Left colon (tissue), 2 donors: ENCODE measurements at regions not wholly inside any gene's neighbourhood (a gene's known extent, or its start where the extent isn't known, plus 50 kb on each side); places are given as distances from the start of the nearest gene placed in this dataset.

Experiments used
- ATAC-seq: fragments of 200-7000 bp; cut with Tn5 transposase; one replicate; pipeline ENCODE4 v1.9.1; 2020; ENCODE audit warnings: mild to moderate bottlenecking, moderate library complexity
- DNase-seq, 2 donors: peaks; one replicate each; pipeline ENCODE4 v3.0.0-alpha.2; 2020
- intact Hi-C, 2 donors: fragments of 100-400 bp; cut with DNase I in 1 of 2; cut with micrococcal nuclease in 1 of 2; formaldehyde crosslinking; loops; one replicate each; pipeline versions ENCODE4 v1.11.2 to v1.14.0; 2022; cut with DNase I, micrococcal nuclease
- donor health status: DM: no; HTN: no; CAD: no.
- donor health status: DM: yes; HTN: yes; CAD: no.

GRCh38 chr7:25787336-25787735, 364.7 kb upstream of the NFE2L3 start:
- no peak for ATAC-seq
- no peak for DNase-seq
- intact Hi-C loops, result no loop called here

GRCh38 chr7:25788371-25788770, 363.6 kb upstream of the NFE2L3 start:
- intact Hi-C loops, result no loop called here
- ATAC-seq (no peak), DNase-seq (no peak)

GRCh38 chr7:25788961-25789620, 362.9 kb upstream of the NFE2L3 start:
- intact Hi-C loops, result no loop called here
- no peak for DNase-seq
- ATAC-seq, result no peak

- intact Hi-C loops, result no loop called here
- ATAC-seq, result no peak
- DNase-seq, result no peak
Observed at GRCh38 chr7:25789701-25790640, 362.0 kb upstream of the NFE2L3 start.

GRCh38 chr7:25790963-25791362, 361.0 kb upstream of the NFE2L3 start:
- intact Hi-C loops, result no loop called here
- ATAC-seq, result no peak
- no peak for DNase-seq

GRCh38 chr7:25792586-25792985, 359.4 kb upstream of the NFE2L3 start:
- intact Hi-C loops, result no loop called here
- ATAC-seq, result no peak
- DNase-seq, result no peak

GRCh38 chr7:25795824-25796235, 356.2 kb upstream of the NFE2L3 start:
- intact Hi-C loops, result no loop called here
- ATAC-seq (no peak), DNase-seq (no peak)

- no peak for ATAC-seq
- intact Hi-C loops, result no loop called here
- no peak for DNase-seq
Observed at GRCh38 chr7:25798344-25798743, 353.7 kb upstream of the NFE2L3 start.

- intact Hi-C loops, result no loop called here
- ATAC-seq, result no peak
- no peak for DNase-seq
Observed at GRCh38 chr7:25801214-25801613, 350.8 kb upstream of the NFE2L3 start.

GRCh38 chr7:25802057-25802456, 349.9 kb upstream of the NFE2L3 start:
- intact Hi-C loops, result no loop called here

GRCh38 chr7:25802473-25802872, 349.5 kb upstream of the NFE2L3 start:
- intact Hi-C loops, result no loop called here
- DNase-seq (no peak), ATAC-seq (no peak)

More at GRCh38 chr7:25802057-25802456, 349.9 kb upstream of the NFE2L3 start:
- DNase-seq, result no peak
- ATAC-seq, result no peak

- no peak for ATAC-seq
- intact Hi-C loops, result no loop called here
Observed at GRCh38 chr7:25803117-25803887, 348.7 kb upstream of the NFE2L3 start.

GRCh38 chr7:25804154-25804553, 347.8 kb upstream of the NFE2L3 start:
- intact Hi-C loops, result no loop called here
- no peak for ATAC-seq

More at GRCh38 chr7:25803117-25803887, 348.7 kb upstream of the NFE2L3 start:
- DNase-seq, result no peak

GRCh38 chr7:25805027-25805687, 346.8 kb upstream of the NFE2L3 start:
- ATAC-seq, result no peak
- intact Hi-C loops, result no loop called here
- DNase-seq, result no peak

More at GRCh38 chr7:25804154-25804553, 347.8 kb upstream of the NFE2L3 start:
- DNase-seq, result no peak

GRCh38 chr7:25807086-25807611, 344.8 kb upstream of the NFE2L3 start:
- ATAC-seq, result no peak
- DNase-seq, result no peak
- intact Hi-C loops, result no loop called here

GRCh38 chr7:25809441-25809840, 342.6 kb upstream of the NFE2L3 start:
- intact Hi-C loops, result no loop called here
- DNase-seq (no peak), ATAC-seq (no peak)

- ATAC-seq, result no peak
- intact Hi-C loops, result no loop called here
- no peak for DNase-seq
Observed at GRCh38 chr7:25812086-25812850, 339.7 kb upstream of the NFE2L3 start.

- DNase-seq (no peak), ATAC-seq (no peak)
- intact Hi-C loops, result no loop called here
Observed at GRCh38 chr7:25813381-25813780, 338.6 kb upstream of the NFE2L3 start.
